ENCODE measurements at regions not wholly inside any gene's neighbourhood (a gene's known extent, or its start where the extent isn't known, plus 50 kb on each side); places are given as distances from the start of the nearest gene placed in this dataset.

DNA sequence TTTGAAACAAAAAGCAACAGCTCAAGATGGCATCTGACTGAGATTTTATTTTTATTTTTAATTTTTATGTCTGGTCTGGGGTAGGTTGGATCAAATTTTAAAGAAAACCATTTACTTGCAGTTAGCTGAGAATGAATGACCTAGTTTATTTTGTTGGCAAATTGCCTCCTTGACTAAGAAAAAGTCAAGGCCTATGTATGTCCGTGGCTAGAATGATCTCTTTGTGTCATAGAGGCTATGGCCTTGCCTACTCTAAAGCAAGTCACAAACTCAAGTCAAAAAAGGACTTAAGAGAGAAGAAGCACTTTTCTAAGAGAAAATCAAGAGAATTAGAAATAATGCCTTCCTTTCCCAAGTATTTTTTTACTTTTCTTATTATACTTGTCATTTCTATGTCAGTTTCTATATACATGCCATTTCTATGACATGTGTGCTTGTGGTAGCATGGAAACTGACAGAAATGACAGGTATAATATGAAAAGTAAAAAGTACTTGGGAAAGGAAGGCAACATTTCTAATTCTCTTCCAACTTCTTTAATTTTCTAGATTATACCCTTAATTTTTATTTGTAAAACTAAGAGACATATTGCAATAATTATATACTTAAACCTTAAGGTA lies 136.7 kb downstream of the CENPF start:
- DNase-seq (ENCODE audit: low read depth, low spot score): no peak
- H3K4me3 ChIP-seq (ENCODE audit: low read depth, low read length): no peak overlapping the region
- CTCF ChIA-PET: no interaction called here
- POLR2A ChIA-PET: no interaction called here
- TF ChIP-seq, protein P1, sequence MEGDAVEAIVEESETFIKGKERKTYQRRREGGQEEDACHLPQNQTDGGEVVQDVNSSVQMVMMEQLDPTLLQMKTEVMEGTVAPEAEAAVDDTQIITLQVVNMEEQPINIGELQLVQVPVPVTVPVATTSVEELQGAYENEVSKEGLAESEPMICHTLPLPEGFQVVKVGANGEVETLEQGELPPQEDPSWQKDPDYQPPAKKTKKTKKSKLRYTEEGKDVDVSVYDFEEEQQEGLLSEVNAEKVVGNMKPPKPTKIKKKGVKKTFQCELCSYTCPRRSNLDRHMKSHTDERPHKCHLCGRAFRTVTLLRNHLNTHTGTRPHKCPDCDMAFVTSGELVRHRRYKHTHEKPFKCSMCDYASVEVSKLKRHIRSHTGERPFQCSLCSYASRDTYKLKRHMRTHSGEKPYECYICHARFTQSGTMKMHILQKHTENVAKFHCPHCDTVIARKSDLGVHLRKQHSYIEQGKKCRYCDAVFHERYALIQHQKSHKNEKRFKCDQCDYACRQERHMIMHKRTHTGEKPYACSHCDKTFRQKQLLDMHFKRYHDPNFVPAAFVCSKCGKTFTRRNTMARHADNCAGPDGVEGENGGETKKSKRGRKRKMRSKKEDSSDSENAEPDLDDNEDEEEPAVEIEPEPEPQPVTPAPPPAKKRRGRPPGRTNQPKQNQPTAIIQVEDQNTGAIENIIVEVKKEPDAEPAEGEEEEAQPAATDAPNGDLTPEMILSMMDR (IDR thresholded peaks at IDR 0.05; ENCODE audit: insufficient read depth, low read length, missing control alignments): no peak

DNA sequence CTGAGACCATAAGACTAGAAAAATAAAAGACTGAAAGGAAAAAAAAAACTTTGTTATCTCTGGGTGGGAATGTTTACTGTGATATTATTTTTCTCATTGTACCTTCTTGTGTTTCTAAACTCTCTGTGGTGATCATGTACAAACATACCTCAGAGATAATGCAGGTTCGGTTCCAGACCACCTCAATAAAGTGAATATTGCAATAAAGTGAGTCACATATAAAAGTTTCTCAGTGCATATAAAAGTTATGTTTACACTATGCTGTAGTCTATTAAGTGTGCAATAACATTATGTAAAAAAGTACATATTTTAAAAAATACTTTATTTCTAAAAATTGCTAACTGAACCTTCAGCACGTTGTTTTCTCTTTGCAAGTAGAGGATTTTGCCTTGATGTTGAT lies 137.5 kb downstream of the CENPF start:
- ChIA-PET CTCF (no interaction called here), POLR2A (no interaction called here)
- no peak for DNase-seq (ENCODE audit: low read depth, low spot score)
- no peak overlapping the region for H3K4me3 ChIP-seq (ENCODE audit: low read depth, low read length)
- TF ChIP-seq, protein P1 (IDR thresholded peaks at IDR 0.05; ENCODE audit: insufficient read depth, low read length, missing control alignments): no peak

DNA sequence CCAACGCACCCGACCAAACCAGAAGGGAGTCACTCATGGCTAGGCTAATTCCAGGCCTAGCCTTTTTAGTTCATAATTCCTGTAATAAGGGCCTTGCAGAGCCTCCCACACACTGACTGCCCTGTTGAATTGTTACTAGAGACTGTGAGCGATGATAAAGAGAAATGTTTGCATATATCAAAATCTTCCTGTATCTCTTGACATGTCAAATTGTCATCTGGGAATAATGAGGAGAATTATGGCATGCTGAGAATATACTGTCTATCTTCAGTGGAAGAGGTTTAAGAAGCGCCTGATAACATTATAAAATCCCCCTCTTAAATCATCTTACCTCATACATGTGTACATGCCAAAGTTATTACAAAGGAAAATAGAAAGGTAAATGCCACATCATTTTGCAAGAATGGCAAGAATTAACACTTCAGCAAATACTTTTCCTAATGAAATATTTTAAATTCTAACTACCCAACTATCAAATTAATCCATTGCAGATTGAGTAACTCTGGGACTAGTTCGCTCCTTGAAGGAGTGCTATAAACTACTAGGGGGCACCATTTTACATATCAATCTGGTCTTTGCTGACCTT lies 144.1 kb downstream of the CENPF start:
- TF ChIP-seq, protein P1 (IDR thresholded peaks at IDR 0.05; ENCODE audit: insufficient read depth, low read length, missing control alignments): no peak
- no peak for DNase-seq (ENCODE audit: low read depth, low spot score)
- no peak overlapping the region for H3K4me3 ChIP-seq (ENCODE audit: low read depth, low read length)
- ChIA-PET CTCF (no interaction called here), POLR2A (no interaction called here)

DNA sequence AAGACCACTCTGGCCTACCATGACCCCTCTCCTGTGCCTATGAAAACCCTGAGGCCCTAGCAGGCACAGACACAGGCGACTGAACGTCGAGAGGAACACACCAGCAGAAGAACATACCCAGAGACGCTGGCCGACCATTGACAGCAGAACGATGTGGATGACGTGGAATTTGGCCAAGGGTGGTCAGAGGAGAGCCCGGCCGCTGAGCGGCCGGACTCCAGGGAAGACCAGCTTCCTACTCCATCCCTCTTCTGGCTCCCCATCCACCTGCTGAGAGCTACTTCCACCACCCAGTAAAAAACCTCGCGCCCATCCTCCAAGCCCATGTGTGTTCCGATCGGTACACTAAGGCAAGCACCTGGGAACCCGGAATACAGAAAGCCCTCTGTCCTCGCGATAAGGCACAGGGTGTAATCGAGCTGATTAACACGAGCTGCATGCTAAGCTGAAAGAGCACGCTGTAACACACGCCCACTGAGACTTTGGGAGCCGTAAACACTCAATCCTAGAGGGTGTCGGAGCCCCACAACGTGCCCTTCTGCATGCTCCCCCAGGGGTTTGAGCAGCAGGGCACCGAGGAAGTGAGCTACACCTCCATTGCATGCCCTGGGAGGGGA lies 150.3 kb downstream of the CENPF start:
- no peak for DNase-seq (ENCODE audit: low read depth, low spot score)
- ChIA-PET CTCF (no interaction called here), POLR2A (no interaction called here)
- H3K4me3 ChIP-seq (ENCODE audit: low read depth, low read length): no peak overlapping the region
- TF ChIP-seq, protein P1 (IDR thresholded peaks at IDR 0.05; ENCODE audit: insufficient read depth, low read length, missing control alignments): no peak

DNA sequence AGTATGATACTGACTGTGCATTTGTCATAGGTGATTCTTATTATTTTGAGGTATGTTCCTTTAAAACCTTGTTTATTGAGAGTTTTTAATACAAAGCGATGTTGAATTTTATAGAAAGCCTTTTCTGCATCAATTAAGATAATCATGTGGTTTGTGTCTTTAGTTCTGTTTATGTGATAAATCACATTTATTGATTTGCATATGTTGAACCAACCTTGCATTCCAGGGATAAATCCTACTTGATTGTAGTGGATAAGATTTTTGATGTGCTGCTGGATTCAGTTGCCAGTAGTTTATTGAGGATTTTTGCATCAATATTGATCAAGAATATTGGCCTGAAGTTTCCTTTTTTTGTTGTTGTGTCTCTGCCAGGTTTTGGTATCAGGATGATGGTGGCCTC lies 158.0 kb downstream of the CENPF start:
- CTCF ChIA-PET: no interaction called here
- no peak for DNase-seq (ENCODE audit: low read depth, low spot score)
- POLR2A ChIA-PET: no interaction called here
- TF ChIP-seq, protein P1 (IDR thresholded peaks at IDR 0.05; ENCODE audit: insufficient read depth, low read length, missing control alignments): no peak
- no peak overlapping the region for H3K4me3 ChIP-seq (ENCODE audit: low read depth, low read length)

DNA sequence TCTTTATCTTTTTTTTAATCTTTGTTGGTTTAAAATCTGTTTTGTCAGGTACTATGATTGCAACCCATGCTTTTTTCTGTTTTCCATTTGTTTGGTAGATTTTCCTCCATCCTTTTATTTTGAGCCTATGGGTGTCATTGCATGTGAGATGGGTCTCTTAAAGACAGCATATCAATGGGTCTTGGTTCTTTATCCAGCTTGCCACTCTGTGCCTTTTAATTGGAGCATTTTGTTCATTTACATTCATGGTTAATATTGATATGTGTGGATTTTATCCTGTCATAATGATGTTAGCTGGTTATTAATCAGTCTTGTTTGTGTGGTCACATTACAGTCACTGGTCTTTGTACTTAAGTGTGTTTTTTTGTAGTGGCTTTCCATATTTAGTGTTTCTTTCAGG lies 159.9 kb downstream of the CENPF start:
- ChIA-PET POLR2A (no interaction called here), CTCF (no interaction called here)
- DNase-seq (ENCODE audit: low read depth, low spot score): no peak
- TF ChIP-seq, protein P1 (IDR thresholded peaks at IDR 0.05; ENCODE audit: insufficient read depth, low read length, missing control alignments): no peak
- no peak overlapping the region for H3K4me3 ChIP-seq (ENCODE audit: low read depth, low read length)

Data from AG04449 (cell line).